ENCODE measurements at regions not wholly inside any gene's neighbourhood (a gene's known extent, or its start where the extent isn't known, plus 50 kb on each side); places are given as distances from the start of the nearest gene placed in this dataset.

GRCh38 chr20:43323592-43323991 lies 133.9 kb upstream of the PTPRT start (continued):
- TF ChIP-seq MEF2A (IDR thresholded peaks at IDR 0.05; ENCODE audit: insufficient read depth, low read depth, low read length) (no peak), RUNX3 (IDR thresholded peaks at IDR 0.05; ENCODE audit: low read length) (no peak), CEBPB (IDR thresholded peaks at IDR 0.05; ENCODE audit: borderline replicate concordance in 1 of 2, low read depth in 2 of 2, low read length in 2 of 2) (no peak)

- H2AFZ ChIP-seq (ENCODE audit: control insufficient read depth, low read depth, low read length) = no peak overlapping the region
- no peak for FAIRE-seq
- no peak for TF ChIP-seq POU2F2 (IDR thresholded peaks at IDR 0.05; ENCODE audit: borderline replicate concordance, low read depth, low read length)
- TF ChIP-seq HDAC2 (IDR thresholded peaks at IDR 0.05) = no peak
- TF ChIP-seq, protein P1, sequence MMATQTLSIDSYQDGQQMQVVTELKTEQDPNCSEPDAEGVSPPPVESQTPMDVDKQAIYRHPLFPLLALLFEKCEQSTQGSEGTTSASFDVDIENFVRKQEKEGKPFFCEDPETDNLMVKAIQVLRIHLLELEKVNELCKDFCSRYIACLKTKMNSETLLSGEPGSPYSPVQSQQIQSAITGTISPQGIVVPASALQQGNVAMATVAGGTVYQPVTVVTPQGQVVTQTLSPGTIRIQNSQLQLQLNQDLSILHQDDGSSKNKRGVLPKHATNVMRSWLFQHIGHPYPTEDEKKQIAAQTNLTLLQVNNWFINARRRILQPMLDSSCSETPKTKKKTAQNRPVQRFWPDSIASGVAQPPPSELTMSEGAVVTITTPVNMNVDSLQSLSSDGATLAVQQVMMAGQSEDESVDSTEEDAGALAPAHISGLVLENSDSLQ (IDR thresholded peaks at IDR 0.05) = no peak
- no peak for TF ChIP-seq RCOR1 (conservative IDR thresholded peaks at IDR 0.05; ENCODE audit: low read depth, low read length)
- TF ChIP-seq PAX5 (IDR thresholded peaks at IDR 0.05; ENCODE audit: borderline replicate concordance, low read depth, low read length) = no peak
- TF ChIP-seq USF1 (IDR thresholded peaks at IDR 0.05; ENCODE audit: borderline replicate concordance, extremely low read length, insufficient read depth, low read depth, low read length) = no peak
- TF ChIP-seq MYC (IDR thresholded peaks at IDR 0.05; ENCODE audit: insufficient read depth, insufficient read length, insufficient replicate concordance, low read length, severe bottlenecking) = no peak
- TF ChIP-seq ZNF622 (IDR thresholded peaks at IDR 0.05) = no peak
- no peak for TF ChIP-seq SP1 (IDR thresholded peaks at IDR 0.05; ENCODE audit: low read depth, low read length)
- TF ChIP-seq SUPT20H (IDR thresholded peaks at IDR 0.05; ENCODE audit: borderline replicate concordance, control insufficient read depth, low read depth, low read length) = no peak
- no peak for TF ChIP-seq TAF1 (IDR thresholded peaks at IDR 0.05; ENCODE audit: borderline replicate concordance, low read depth, low read length)
- TF ChIP-seq NFXL1 (IDR thresholded peaks at IDR 0.05; ENCODE audit: borderline replicate concordance) = no peak
- TF ChIP-seq TBL1XR1 (IDR thresholded peaks at IDR 0.05; ENCODE audit: low read depth, low read length) = no peak
- TF ChIP-seq, protein P2, sequence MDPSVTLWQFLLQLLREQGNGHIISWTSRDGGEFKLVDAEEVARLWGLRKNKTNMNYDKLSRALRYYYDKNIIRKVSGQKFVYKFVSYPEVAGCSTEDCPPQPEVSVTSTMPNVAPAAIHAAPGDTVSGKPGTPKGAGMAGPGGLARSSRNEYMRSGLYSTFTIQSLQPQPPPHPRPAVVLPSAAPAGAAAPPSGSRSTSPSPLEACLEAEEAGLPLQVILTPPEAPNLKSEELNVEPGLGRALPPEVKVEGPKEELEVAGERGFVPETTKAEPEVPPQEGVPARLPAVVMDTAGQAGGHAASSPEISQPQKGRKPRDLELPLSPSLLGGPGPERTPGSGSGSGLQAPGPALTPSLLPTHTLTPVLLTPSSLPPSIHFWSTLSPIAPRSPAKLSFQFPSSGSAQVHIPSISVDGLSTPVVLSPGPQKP (IDR thresholded peaks at IDR 0.05; ENCODE audit: low read depth, low read length) = no peak
- no peak for TF ChIP-seq RAD51 (IDR thresholded peaks at IDR 0.05)
- no peak for TF ChIP-seq EED (IDR thresholded peaks at IDR 0.05; ENCODE audit: low read depth)
- TF ChIP-seq BACH1 (IDR thresholded peaks at IDR 0.05; ENCODE audit: borderline replicate concordance) = no peak
These were observed 133.1 kb upstream of the PTPRT start for GRCh38 chr20:43322851-43323250.

More at GRCh38 chr20:43322851-43323250, 133.1 kb upstream of the PTPRT start:
- no peaks in the 10 kb centered on the region for H3K27me3 ChIP-seq (replicated peaks in 1 of 2; ENCODE audit: control insufficient read depth in 2 of 2, insufficient read depth in 2 of 2, low read length in 1 of 2)
- RAD21 ChIA-PET (ENCODE audit: unreplicated experiment) = no interaction called here
- H3K9ac ChIP-seq (ENCODE audit: control insufficient read depth, insufficient read depth, low read length) = no peak overlapping the region
- in situ Hi-C loops (cut with MboI) (no loop called here), intact Hi-C loops (cut with micrococcal nuclease; ENCODE audit: unreplicated experiment) (no loop called here)
- ATAC-seq (no peak), DNase-seq (ENCODE audit: low read depth, low spot score) (no peak)
- SMC1A ChIA-PET (ENCODE audit: uncharacterized antibody, unreplicated experiment) = no interaction called here
- no peaks in the 10 kb centered on the region for H3K79me2 ChIP-seq (ENCODE audit: control insufficient read depth, insufficient read depth, low read length)
- no peaks in the 10 kb centered on the region for H3K4me1 ChIP-seq (ENCODE audit: control insufficient read depth, insufficient read depth, low read length)
- no peaks in the 10 kb centered on the region for H3K9me3 ChIP-seq (replicated peaks; ENCODE audit: control insufficient read depth, insufficient read depth, low read length)
- H3K4me3 ChIP-seq = no peak overlapping the region
- no peaks in the 10 kb centered on the region for H4K20me1 ChIP-seq (ENCODE audit: control insufficient read depth, insufficient read depth)
- BruUV-seq (replicated peaks) = no TSS peak
- CTCF ChIA-PET = no interaction called here
- POLR2A ChIA-PET = no interaction called here
- H3K36me3 ChIP-seq (ENCODE audit: control insufficient read depth in 2 of 2, insufficient read depth in 2 of 2, low read length in 1 of 2) = no peaks in the 10 kb centered on the region
- H3K4me2 ChIP-seq (ENCODE audit: control insufficient read depth, insufficient read depth) = no peak overlapping the region
- WGBS (ENCODE audit: insufficient coverage, insufficient replicate concordance, low lambda C conversion rate, missing lambda C conversion rate) = 4% methylated on average over 4 of the region's 4 CpGs
- no peak overlapping the region for H3K27ac ChIP-seq (ENCODE audit: control insufficient read depth, insufficient read depth)

Measured in GM12878 (cell line).